ENCODE measurements at regions not wholly inside any gene's neighbourhood (a gene's known extent, or its start where the extent isn't known, plus 50 kb on each side); places are given as distances from the start of the nearest gene placed in this dataset.
A peak's percentile ranks its signal among the peaks of the same experiment; 100 is the strongest.

GRCh38 chr5:114055318-114056184 is 306.3 kb upstream of the KCNN2 start:
- no peaks in the 10 kb centered on the region for H3K36me3 ChIP-seq (ENCODE audit: control insufficient read depth in 2 of 2, insufficient read depth in 2 of 2, low read length in 2 of 2)
- no peak overlapping the region for H3K27ac ChIP-seq (ENCODE audit: low read depth in 2 of 2, low read length in 2 of 2)
- no peaks in the 10 kb centered on the region for H3K4me1 ChIP-seq (ENCODE audit: control insufficient read depth in 2 of 2, insufficient read depth in 2 of 2, low read length in 2 of 2)
- H3K9me3 ChIP-seq (ENCODE audit: control insufficient read depth in 2 of 2, low read length in 2 of 2), result no peaks in the 10 kb centered on the region
- no peak overlapping the region for H3K9ac ChIP-seq (ENCODE audit: low read depth in 1 of 2, low read length in 2 of 2)
- H3K4me3 ChIP-seq (ENCODE audit: low read length in 2 of 2), result peak overlapping the region in 1 of 2 donors; percentile 65
- peaks cover 13 to 22% of the 10 kb centered on the region in 2 donors for H3K27me3 ChIP-seq (ENCODE audit: control insufficient read depth in 2 of 2, insufficient read depth in 2 of 2, low read length in 2 of 2)

- Histone ChIP-seq H3K27ac (ENCODE audit: low read depth in 2 of 2, low read length in 2 of 2) (no peak overlapping the region), H3K36me3 (ENCODE audit: control insufficient read depth in 2 of 2, insufficient read depth in 2 of 2, low read length in 2 of 2) (no peaks in the 10 kb centered on the region), H3K4me1 (ENCODE audit: control insufficient read depth in 2 of 2, insufficient read depth in 2 of 2, low read length in 2 of 2) (no peaks in the 10 kb centered on the region), H3K4me3 (ENCODE audit: low read length in 2 of 2) (no peak overlapping the region), H3K27me3 (ENCODE audit: control insufficient read depth in 2 of 2, insufficient read depth in 2 of 2, low read length in 2 of 2) (peaks cover 13 to 22% of the 10 kb centered on the region in 2 donors), H3K9ac (ENCODE audit: low read depth in 1 of 2, low read length in 2 of 2) (no peak overlapping the region), H3K9me3 (ENCODE audit: control insufficient read depth in 2 of 2, low read length in 2 of 2) (no peaks in the 10 kb centered on the region)
These were observed 305.7 kb upstream of the KCNN2 start for GRCh38 chr5:114056185-114056538.

- Histone ChIP-seq H3K36me3 (ENCODE audit: control insufficient read depth in 2 of 2, insufficient read depth in 2 of 2, low read length in 2 of 2) (no peaks in the 10 kb centered on the region), H3K27ac (ENCODE audit: low read depth in 2 of 2, low read length in 2 of 2) (no peak overlapping the region), H3K9me3 (ENCODE audit: control insufficient read depth in 2 of 2, low read length in 2 of 2) (no peaks in the 10 kb centered on the region), H3K4me1 (ENCODE audit: control insufficient read depth in 2 of 2, insufficient read depth in 2 of 2, low read length in 2 of 2) (no peaks in the 10 kb centered on the region), H3K4me3 (ENCODE audit: low read length in 2 of 2) (no peak overlapping the region), H3K27me3 (ENCODE audit: control insufficient read depth in 2 of 2, insufficient read depth in 2 of 2, low read length in 2 of 2) (peaks cover 7 to 13% of the 10 kb centered on the region in 2 donors), H3K9ac (ENCODE audit: low read depth in 1 of 2, low read length in 2 of 2) (no peak overlapping the region)
These were observed 301.0 kb upstream of the KCNN2 start for GRCh38 chr5:114060866-114061265.

GRCh38 chr5:114062932-114063867 is 298.7 kb upstream of the KCNN2 start:
- H3K27me3 ChIP-seq (ENCODE audit: control insufficient read depth in 2 of 2, insufficient read depth in 2 of 2, low read length in 2 of 2), result no peaks in the 10 kb centered on the region
- H3K9me3 ChIP-seq (ENCODE audit: control insufficient read depth in 2 of 2, low read length in 2 of 2), result no peaks in the 10 kb centered on the region
- H3K27ac ChIP-seq (ENCODE audit: low read depth in 2 of 2, low read length in 2 of 2), result no peak overlapping the region

GRCh38 chr5:114065912-114066311 is 296.0 kb upstream of the KCNN2 start:
- H3K27me3 ChIP-seq (ENCODE audit: control insufficient read depth in 2 of 2, insufficient read depth in 2 of 2, low read length in 2 of 2), result no peaks in the 10 kb centered on the region
- no peaks in the 10 kb centered on the region for H3K36me3 ChIP-seq (ENCODE audit: control insufficient read depth in 2 of 2, insufficient read depth in 2 of 2, low read length in 2 of 2)
- no peak overlapping the region for H3K27ac ChIP-seq (ENCODE audit: low read depth in 2 of 2, low read length in 2 of 2)
- H3K4me1 ChIP-seq (ENCODE audit: control insufficient read depth in 2 of 2, insufficient read depth in 2 of 2, low read length in 2 of 2), result no peaks in the 10 kb centered on the region
- no peak overlapping the region for H3K9ac ChIP-seq (ENCODE audit: low read depth in 1 of 2, low read length in 2 of 2)
- no peak overlapping the region for H3K4me3 ChIP-seq (ENCODE audit: low read length in 2 of 2)
- no peaks in the 10 kb centered on the region for H3K9me3 ChIP-seq (ENCODE audit: control insufficient read depth in 2 of 2, low read length in 2 of 2)

More at GRCh38 chr5:114062932-114063867, 298.7 kb upstream of the KCNN2 start:
- Histone ChIP-seq H3K36me3 (ENCODE audit: control insufficient read depth in 2 of 2, insufficient read depth in 2 of 2, low read length in 2 of 2) (no peaks in the 10 kb centered on the region), H3K9ac (ENCODE audit: low read depth in 1 of 2, low read length in 2 of 2) (no peak overlapping the region), H3K4me1 (ENCODE audit: control insufficient read depth in 2 of 2, insufficient read depth in 2 of 2, low read length in 2 of 2) (no peaks in the 10 kb centered on the region), H3K4me3 (ENCODE audit: low read length in 2 of 2) (no peak overlapping the region)

GRCh38 chr5:114070093-114070722 is 291.7 kb upstream of the KCNN2 start:
- H3K27ac ChIP-seq (ENCODE audit: low read depth in 2 of 2, low read length in 2 of 2), result no peak overlapping the region
- no peak overlapping the region for H3K4me3 ChIP-seq (ENCODE audit: low read length in 2 of 2)
- no peaks in the 10 kb centered on the region for H3K9me3 ChIP-seq (ENCODE audit: control insufficient read depth in 2 of 2, low read length in 2 of 2)
- H3K27me3 ChIP-seq (ENCODE audit: control insufficient read depth in 2 of 2, insufficient read depth in 2 of 2, low read length in 2 of 2), result no peaks in the 10 kb centered on the region
- H3K4me1 ChIP-seq (ENCODE audit: control insufficient read depth in 2 of 2, insufficient read depth in 2 of 2, low read length in 2 of 2), result no peaks in the 10 kb centered on the region
- H3K36me3 ChIP-seq (ENCODE audit: control insufficient read depth in 2 of 2, insufficient read depth in 2 of 2, low read length in 2 of 2), result no peaks in the 10 kb centered on the region
- H3K9ac ChIP-seq (ENCODE audit: low read depth in 1 of 2, low read length in 2 of 2), result no peak overlapping the region

GRCh38 chr5:114089259-114089658 is 272.6 kb upstream of the KCNN2 start:
- no peaks in the 10 kb centered on the region for H3K36me3 ChIP-seq (ENCODE audit: control insufficient read depth in 2 of 2, insufficient read depth in 2 of 2, low read length in 2 of 2)
- no peak overlapping the region for H3K9ac ChIP-seq (ENCODE audit: low read depth in 1 of 2, low read length in 2 of 2)
- no peaks in the 10 kb centered on the region for H3K9me3 ChIP-seq (ENCODE audit: control insufficient read depth in 2 of 2, low read length in 2 of 2)
- H3K27me3 ChIP-seq (ENCODE audit: control insufficient read depth in 2 of 2, insufficient read depth in 2 of 2, low read length in 2 of 2), result no peaks in the 10 kb centered on the region
- no peak overlapping the region for H3K27ac ChIP-seq (ENCODE audit: low read depth in 2 of 2, low read length in 2 of 2)
- H3K4me3 ChIP-seq (ENCODE audit: low read length in 2 of 2), result no peak overlapping the region
- no peaks in the 10 kb centered on the region for H3K4me1 ChIP-seq (ENCODE audit: control insufficient read depth in 2 of 2, insufficient read depth in 2 of 2, low read length in 2 of 2)

- Histone ChIP-seq H3K27ac (ENCODE audit: low read depth in 2 of 2, low read length in 2 of 2) (no peak overlapping the region), H3K4me3 (ENCODE audit: low read length in 2 of 2) (no peak overlapping the region), H3K36me3 (ENCODE audit: control insufficient read depth in 2 of 2, insufficient read depth in 2 of 2, low read length in 2 of 2) (no peaks in the 10 kb centered on the region), H3K9ac (ENCODE audit: low read depth in 1 of 2, low read length in 2 of 2) (no peak overlapping the region), H3K27me3 (ENCODE audit: control insufficient read depth in 2 of 2, insufficient read depth in 2 of 2, low read length in 2 of 2) (no peaks in the 10 kb centered on the region), H3K9me3 (ENCODE audit: control insufficient read depth in 2 of 2, low read length in 2 of 2) (no peaks in the 10 kb centered on the region), H3K4me1 (ENCODE audit: control insufficient read depth in 2 of 2, insufficient read depth in 2 of 2, low read length in 2 of 2) (no peaks in the 10 kb centered on the region)
These were observed 264.3 kb upstream of the KCNN2 start for GRCh38 chr5:114097570-114097969.

GRCh38 chr5:114099161-114099560 is 262.7 kb upstream of the KCNN2 start:
- Histone ChIP-seq H3K9me3 (ENCODE audit: control insufficient read depth in 2 of 2, low read length in 2 of 2) (no peaks in the 10 kb centered on the region), H3K4me1 (ENCODE audit: control insufficient read depth in 2 of 2, insufficient read depth in 2 of 2, low read length in 2 of 2) (no peaks in the 10 kb centered on the region), H3K4me3 (ENCODE audit: low read length in 2 of 2) (no peak overlapping the region), H3K27ac (ENCODE audit: low read depth in 2 of 2, low read length in 2 of 2) (no peak overlapping the region), H3K9ac (ENCODE audit: low read depth in 1 of 2, low read length in 2 of 2) (no peak overlapping the region), H3K27me3 (ENCODE audit: control insufficient read depth in 2 of 2, insufficient read depth in 2 of 2, low read length in 2 of 2) (no peaks in the 10 kb centered on the region), H3K36me3 (ENCODE audit: control insufficient read depth in 2 of 2, insufficient read depth in 2 of 2, low read length in 2 of 2) (no peaks in the 10 kb centered on the region)

- Histone ChIP-seq H3K27ac (ENCODE audit: low read depth in 2 of 2, low read length in 2 of 2) (no peak overlapping the region), H3K9ac (ENCODE audit: low read depth in 1 of 2, low read length in 2 of 2) (no peak overlapping the region), H3K9me3 (ENCODE audit: control insufficient read depth in 2 of 2, low read length in 2 of 2) (no peaks in the 10 kb centered on the region), H3K36me3 (ENCODE audit: control insufficient read depth in 2 of 2, insufficient read depth in 2 of 2, low read length in 2 of 2) (no peaks in the 10 kb centered on the region), H3K27me3 (ENCODE audit: control insufficient read depth in 2 of 2, insufficient read depth in 2 of 2, low read length in 2 of 2) (no peaks in the 10 kb centered on the region), H3K4me1 (ENCODE audit: control insufficient read depth in 2 of 2, insufficient read depth in 2 of 2, low read length in 2 of 2) (no peaks in the 10 kb centered on the region), H3K4me3 (ENCODE audit: low read length in 2 of 2) (no peak overlapping the region)
These were observed 260.7 kb upstream of the KCNN2 start for GRCh38 chr5:114101153-114101552.

All from mucosa of rectum (tissue), 2 donors.